K562 (cell line): ENCODE measurements at regions not wholly inside any gene's neighbourhood (a gene's known extent, or its start where the extent isn't known, plus 50 kb on each side); places are given as distances from the start of the nearest gene placed in this dataset.

ENCODE experiments used
- ATAC-seq: fragments of 200-7000 bp; cut with Tn5 transposase; 3 replicates; pipeline ENCODE4 v1.9.1; 2020; ENCODE audit warnings: moderate library complexity
- BruUV-seq: library from RNA; stranded (reverse); fragments of 400-500 nt; replicated peaks from 2 replicates; lab custom pipeline; 2021; lab: Mats Ljungman, UMichigan
- CTCF ChIA-PET: fragments of 300-600 bp; formaldehyde crosslinking; extraction: SDS; loops from one replicate; lab custom pipeline; 2021; ENCODE audit warnings: low intra/inter-chr PET ratio; lab: Yijun Ruan, JAX
- POLR2A ChIA-PET: fragments of 300-600, 350-650 bp; sonication (Branson Sonifier 250); formaldehyde crosslinking; extraction: SDS; loops from one replicate; lab custom pipeline; 2021; ENCODE audit warnings: antibody characterized with exemption, inconsistent platforms; lab: Yijun Ruan, JAX
- DNase-seq, 4 experiments: peaks; one replicate each; pipeline versions ENCODE4 v3.0.0 to v3.0.0-alpha.2; 2011 to 2018; ENCODE audit warnings: low spot score in 3 of 4, mixed read lengths in 3 of 4; ENCODE audit errors: extremely low read depth in 1 of 4
- FAIRE-seq: peaks from 2 replicates; lab custom pipeline; 2011; peaks lifted over from hg19 to GRCh38; lab: Jason Lieb, UNC
- H2AFZ ChIP-seq: 2 replicates; pipeline ENCODE4 v1.6.0; 2011; ENCODE audit warnings: low read depth, low read length, control low read depth, inconsistent platforms
- H3K27ac ChIP-seq: fragments of 200-600 bp; 3 replicates; pipeline ENCODE4 v1.8.0; 2011; ENCODE audit warnings: low read depth, mild to moderate bottlenecking, control low read depth, inconsistent platforms, low read length, moderate library complexity, mixed read lengths; ENCODE audit errors: extremely low read depth
- H3K27me3 ChIP-seq, 2 experiments: fragments of 300-600 bp in 1 of 2; 2 replicates in 1 of 2; 3 replicates in 1 of 2; pipeline versions ENCODE4 v1.6.0 to v1.8.0; 2011; ENCODE audit warnings: inconsistent platforms in 2 of 2, low read length in 2 of 2, mild to moderate bottlenecking in 1 of 2, mixed read lengths in 1 of 2, moderate library complexity in 1 of 2; ENCODE audit not compliant: control insufficient read depth in 2 of 2, insufficient read depth in 2 of 2
- H3K36me3 ChIP-seq: fragments of 300-600 bp; 3 replicates; pipeline ENCODE4 v1.8.0; 2011; ENCODE audit warnings: mild to moderate bottlenecking, low read length, inconsistent platforms; ENCODE audit not compliant: control insufficient read depth, insufficient read depth
- H3K4me1 ChIP-seq, 2 experiments: fragments of 200-600 bp in 1 of 2; replicated peaks in 1 of 2; 2 replicates in 1 of 2; 3 replicates in 1 of 2; pipeline versions ENCODE4 v1.5.1 to v1.8.0; 2011; ENCODE audit warnings: inconsistent platforms in 2 of 2, low read length in 2 of 2, mild to moderate bottlenecking in 1 of 2, mixed read lengths in 1 of 2, moderate library complexity in 1 of 2; ENCODE audit not compliant: control insufficient read depth in 2 of 2, insufficient read depth in 2 of 2
- H3K4me2 ChIP-seq: 2 replicates; pipeline ENCODE4 v1.6.1; 2011; ENCODE audit warnings: low read length, control low read depth, inconsistent platforms, mixed read lengths; ENCODE audit not compliant: insufficient read depth
- H3K4me3 ChIP-seq: fragments of 200-600 bp; sonication (generic), shearing (Covaris generic); 2 replicates; pipeline ENCODE4 v1.5.1; 2016; ENCODE audit warnings: control low read depth, inconsistent platforms
- H3K79me2 ChIP-seq: fragments of 200-600 bp; 3 replicates; pipeline ENCODE4 v1.8.0; 2011; ENCODE audit warnings: low read length, inconsistent platforms; ENCODE audit not compliant: control insufficient read depth, insufficient read depth
- H3K9ac ChIP-seq, 2 experiments: 2 replicates each; pipeline versions ENCODE4 v1.6.0 to v1.6.1; 2011; ENCODE audit warnings: low read depth in 2 of 2, low read length in 2 of 2, control low read depth in 1 of 2, inconsistent platforms in 1 of 2, mild to moderate bottlenecking in 1 of 2, mixed read lengths in 1 of 2; ENCODE audit not compliant: insufficient read depth in 1 of 2
- H3K9me1 ChIP-seq: one replicate; pipeline ENCODE4 v1.6.0; 2011; ENCODE audit warnings: inconsistent platforms, mild to moderate bottlenecking, low read length, moderate library complexity; ENCODE audit not compliant: control insufficient read depth, insufficient read depth
- H3K9me3 ChIP-seq: replicated peaks from 2 replicates; pipeline ENCODE4 v1.5.1; 2011; ENCODE audit warnings: low read depth, low read length, inconsistent platforms; ENCODE audit not compliant: control insufficient read depth, insufficient read depth
- H4K20me1 ChIP-seq: replicated peaks from 2 replicates; pipeline ENCODE4 v1.6.1; 2011; ENCODE audit warnings: low read length, inconsistent platforms, mixed read lengths; ENCODE audit not compliant: control insufficient read depth, insufficient read depth
- BCOR ChIP-seq: fragments of 450-650 bp; IDR thresholded peaks from 2 replicates; pipeline ENCODE4 v1.6.1; 2016
- BRD9 ChIP-seq: fragments of 450-650 bp; IDR thresholded peaks from 2 replicates; pipeline ENCODE4 v1.6.1; 2018; ENCODE audit warnings: low read depth; ENCODE audit not compliant: partially characterized antibody
- CEBPZ ChIP-seq: fragments of 150-350 bp; IDR thresholded peaks from 2 replicates; pipeline ENCODE4 v1.6.1; 2014; ENCODE audit warnings: low read depth, mild to moderate bottlenecking, low read length, borderline replicate concordance
- HDGF ChIP-seq: fragments of 450-650 bp; IDR thresholded peaks from 2 replicates; pipeline ENCODE4 v1.6.1; 2016
- JUNB ChIP-seq: fragments of 450-650 bp; formaldehyde crosslinking; conservative IDR thresholded peaks from 2 replicates; pipeline ENCODE4 v1.4.0; 2020; ENCODE audit warnings: mild to moderate bottlenecking
- KAT7 ChIP-seq: sonication (generic); formaldehyde crosslinking; IDR thresholded peaks from 2 replicates; pipeline ENCODE4 v1.8.0; 2022; ENCODE audit warnings: missing genetic modification reagents, mild to moderate bottlenecking, borderline replicate concordance
- NFE2 ChIP-seq: IDR thresholded peaks from 2 replicates; pipeline ENCODE4 v1.6.1; 2014; ENCODE audit warnings: antibody characterized with exemption, low read depth
- NR4A1 ChIP-seq, 2 experiments: fragments of 250-450 bp in 1 of 2; fragments of 450-650 bp in 1 of 2; sonication (Bioruptor Pico) in 1 of 2; IDR thresholded peaks; 2 replicates each; pipeline versions ENCODE4 v1.4.0 to v1.6.1; 2016 to 2020; ENCODE audit warnings: mild to moderate bottlenecking in 2 of 2, missing compliant biosample characterization in 1 of 2, missing genetic modification characterization in 1 of 2, moderate library complexity in 1 of 2
- POLR3G ChIP-seq: IDR thresholded peaks from 2 replicates; pipeline ENCODE4 v1.6.1; 2011; ENCODE audit not compliant: insufficient read length, insufficient replicate concordance; ENCODE audit errors: extremely low read depth
- RBM39 ChIP-seq: fragments of 200-400 bp; formaldehyde crosslinking; optimal IDR thresholded peaks from 2 replicates; pipeline ENCODE3; 2018; ENCODE audit warnings: low read depth, low read length
- SAFB2 ChIP-seq: fragments of 200-400 bp; formaldehyde crosslinking; IDR thresholded peaks from 2 replicates; pipeline ENCODE4 v1.6.1; 2018; ENCODE audit warnings: borderline replicate concordance, low read length, low read depth, moderate library complexity; ENCODE audit not compliant: severe bottlenecking
- SNAPC5 ChIP-seq: fragments of 250-450 bp; sonication (Bioruptor Pico); IDR thresholded peaks from 2 replicates; pipeline ENCODE4 v1.8.0; 2021; ENCODE audit warnings: moderate library complexity, mild to moderate bottlenecking, inconsistent platforms
- TCF3 ChIP-seq: sonication (generic); formaldehyde crosslinking; IDR thresholded peaks from 2 replicates; pipeline ENCODE4 v1.4.0; 2020; ENCODE audit warnings: mild to moderate bottlenecking, missing genetic modification reagents
- USF2 ChIP-seq: sonication (generic); formaldehyde crosslinking; IDR thresholded peaks from 2 replicates; pipeline ENCODE4 v1.5.0; 2020; ENCODE audit warnings: missing genetic modification reagents
- ZBTB7A ChIP-seq: IDR thresholded peaks from 2 replicates; pipeline ENCODE4 v1.6.1; 2011; ENCODE audit warnings: low read depth, mild to moderate bottlenecking, low read length, moderate library complexity, borderline replicate concordance; ENCODE audit not compliant: control insufficient read depth
- ZNF134 ChIP-seq: fragments of 250-450 bp; sonication (Bioruptor Pico); conservative IDR thresholded peaks from 2 replicates; pipeline ENCODE4 v1.4.0; 2020
- ZNF24 ChIP-seq: fragments of 450-650 bp; IDR thresholded peaks from 2 replicates; pipeline ENCODE4 v1.6.1; 2016
- ZNF274 ChIP-seq: IDR thresholded peaks from 2 replicates; pipeline ENCODE4 v1.6.1; 2011; ENCODE audit warnings: low read depth, mild to moderate bottlenecking, low read length, moderate library complexity, borderline replicate concordance
- ZNF436 ChIP-seq: fragments of 250-450, 450-650 bp; sonication (Bioruptor Pico); formaldehyde crosslinking; IDR thresholded peaks from 2 replicates; pipeline ENCODE4 v1.7.0; 2020; ENCODE audit warnings: mild to moderate bottlenecking
- WGBS: fragments of 100-300 bp; shearing (Covaris generic); methylation state at CpG from one replicate; pipeline ENCODE4 v1.1.6; 2016; ENCODE audit warnings: low coverage, mixed read lengths; ENCODE audit not compliant: insufficient coverage; ENCODE audit errors: missing lambda C conversion rate; 5-methylcytosine and 5-hydroxymethylcytosine counted together
- in situ Hi-C: fragments of 300-500 bp; cut with MboI; formaldehyde crosslinking; loops from 4 replicates; pipeline ENCODE4 v1.15.0; 2018; ENCODE audit warnings: inconsistent platforms, mixed read lengths
- intact Hi-C: fragments of 100-400 bp; cut with micrococcal nuclease; formaldehyde crosslinking; loops from 2 replicates; pipeline ENCODE4 v1.14.2; 2022

- TF ChIP-seq ZNF134 (CRISPR knock-in tag) (no peak), ZNF24 (no peak), KAT7 (CRISPR knock-in tag) (no peak), ZBTB7A (no peak)
Observed at GRCh38 chr16:63663155-63663554, 1458.7 kb downstream of the CDH11 start (continued).

GRCh38 chr16:63655846-63656245 is 1466.0 kb downstream of the CDH11 start:
- no peak overlapping the region for H3K4me3 ChIP-seq
- H3K9me3 ChIP-seq, result no peaks in the 10 kb centered on the region
- no peak for TF ChIP-seq SNAPC5 (CRISPR knock-in tag)
- TF ChIP-seq SAFB2, result no peak
- no peak for TF ChIP-seq TCF3 (CRISPR knock-in tag)
- TF ChIP-seq CEBPZ, result no peak
- no peak for TF ChIP-seq JUNB (CRISPR knock-in tag)
- TF ChIP-seq ZNF436, result no peak
- no peak for TF ChIP-seq HDGF
- no peak for TF ChIP-seq NR4A1 (CRISPR knock-in tag; IDR thresholded peaks at IDR 0.05)
- TF ChIP-seq NR4A1 (tag; IDR thresholded peaks at IDR 0.05), result no peak
- no peak for TF ChIP-seq RBM39
- no peak for TF ChIP-seq BRD9
- TF ChIP-seq ZNF134 (CRISPR knock-in tag), result no peak
- no peak for TF ChIP-seq NFE2
- no peak for TF ChIP-seq USF2 (CRISPR knock-in tag)
- TF ChIP-seq BCOR, result no peak
- no peak for TF ChIP-seq ZNF274
- TF ChIP-seq POLR3G, result no peak
- POLR2A ChIA-PET, result no interaction called here
- H3K9ac ChIP-seq, result no peak overlapping the region
- no peaks in the 10 kb centered on the region for H3K36me3 ChIP-seq
- H4K20me1 ChIP-seq, result no peaks in the 10 kb centered on the region
- in situ Hi-C loops (no loop called here), intact Hi-C loops (no loop called here)
- no peaks in the 10 kb centered on the region for H3K9me1 ChIP-seq
- H3K4me2 ChIP-seq, result no peak overlapping the region
- WGBS, result 0% methylated on average over 4 of the region's 4 CpGs
- no peaks in the 10 kb centered on the region for H3K79me2 ChIP-seq
- CTCF ChIA-PET, result no interaction called here
- no peak for DNase-seq
- FAIRE-seq, result no peak
- no peaks in the 10 kb centered on the region for H3K27me3 ChIP-seq
- no peaks in the 10 kb centered on the region for H3K4me1 ChIP-seq
- H2AFZ ChIP-seq, result no peak overlapping the region
- BruUV-seq, result no TSS peak
- ATAC-seq, result no peak
- H3K27ac ChIP-seq, result no peak overlapping the region
